ENCODE measurements at regions not wholly inside any gene's neighbourhood (a gene's known extent, or its start where the extent isn't known, plus 50 kb on each side); places are given as distances from the start of the nearest gene placed in this dataset.

DNA sequence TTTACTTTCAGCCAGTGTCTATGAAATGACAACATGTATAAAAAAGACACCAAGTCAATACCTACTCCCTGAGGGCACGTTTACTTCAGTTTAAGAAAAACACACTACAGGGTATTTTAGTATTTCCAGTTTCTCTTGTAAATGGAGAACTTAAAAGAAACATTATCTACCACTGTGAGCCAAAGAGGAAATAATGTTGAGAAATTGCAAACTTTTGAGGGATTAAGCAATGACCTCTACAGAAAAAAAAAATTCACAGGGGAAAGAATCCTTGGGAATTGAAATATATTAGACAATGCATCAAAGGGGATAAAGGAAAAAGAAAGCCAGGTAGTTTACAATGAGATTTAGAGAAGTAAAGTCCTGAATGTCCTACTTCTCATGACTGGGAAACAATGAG is 126.0 kb downstream of the KCNJ2 start:
- Histone ChIP-seq H3K23ac (ENCODE audit: low read length) (no peak overlapping the region), H2AK5ac (ENCODE audit: low read length) (no peak overlapping the region), H3K79me1 (ENCODE audit: low read length) (no peaks in the 10 kb centered on the region), H2BK120ac (ENCODE audit: insufficient read depth, low read length, poor library complexity) (no peak overlapping the region), H3K4ac (ENCODE audit: low read depth, low read length) (no peak overlapping the region), H3K79me2 (ENCODE audit: control insufficient read depth, insufficient read depth, low read length, poor library complexity) (no peaks in the 10 kb centered on the region), H4K91ac (ENCODE audit: low read depth, low read length) (no peak overlapping the region), H3K4me3 (ENCODE audit: low read depth, low read length) (no peak overlapping the region), H2BK12ac (ENCODE audit: low read length) (no peak overlapping the region), H3K4me2 (ENCODE audit: low read length) (no peak overlapping the region), H3K27ac (ENCODE audit: low read depth, low read length) (no peak overlapping the region), H3K18ac (ENCODE audit: low read length) (no peak overlapping the region), H3K14ac (ENCODE audit: low read length) (no peak overlapping the region), H2AFZ (ENCODE audit: insufficient read depth, low read length, poor library complexity) (no peak overlapping the region), H3K4me1 (ENCODE audit: control insufficient read depth in 1 of 2, insufficient read depth in 2 of 2, low read length in 2 of 2) (no peaks in the 10 kb centered on the region), H3K36me3 (ENCODE audit: control insufficient read depth in 1 of 2, insufficient read depth in 2 of 2, low read length in 2 of 2) (no peaks in the 10 kb centered on the region), H4K12ac (ENCODE audit: low read depth, low read length) (no peak overlapping the region), H4K8ac (ENCODE audit: low read depth, low read length) (no peak overlapping the region), H3K9ac (ENCODE audit: low read length) (no peak overlapping the region), H3K9me3 (ENCODE audit: insufficient read depth, low read depth, low read length) (no peaks in the 10 kb centered on the region), H3K27me3 (ENCODE audit: insufficient read depth, low read length) (no peaks in the 10 kb centered on the region), H2BK5ac (ENCODE audit: low read depth, low read length, poor library complexity) (no peak overlapping the region)
- no CpG with 5 or more reads among the region's 1 CpG for WGBS (ENCODE audit: extremely low coverage, insufficient coverage, insufficient read length)
- DNase-seq, result peak in 1 of 2 donors; percentile 12

DNA sequence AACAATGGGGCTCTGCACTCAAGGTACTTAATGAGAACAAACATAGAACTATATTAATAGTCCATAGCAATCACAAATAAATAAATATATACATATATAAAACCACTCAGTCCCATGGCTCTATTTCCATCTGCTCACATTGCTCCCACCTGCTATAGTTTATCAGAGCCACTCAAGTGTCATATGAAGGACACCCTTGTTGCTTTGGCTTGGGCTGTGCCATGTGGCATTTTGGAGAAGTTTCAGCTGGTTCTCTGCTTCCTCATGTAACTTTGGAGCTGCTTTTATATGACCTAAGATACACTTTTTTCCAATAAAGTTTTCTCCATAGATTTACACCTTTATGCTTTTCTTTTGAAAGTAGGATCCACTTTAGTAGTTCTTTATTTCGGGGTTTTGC is 126.4 kb downstream of the KCNJ2 start:
- Histone ChIP-seq H3K4me1 (ENCODE audit: control insufficient read depth in 1 of 2, insufficient read depth in 2 of 2, low read length in 2 of 2) (no peaks in the 10 kb centered on the region), H3K4me3 (ENCODE audit: low read depth, low read length) (no peak overlapping the region), H2AK5ac (ENCODE audit: low read length) (no peak overlapping the region), H3K79me1 (ENCODE audit: low read length) (no peaks in the 10 kb centered on the region), H3K23ac (ENCODE audit: low read length) (no peak overlapping the region), H2BK120ac (ENCODE audit: insufficient read depth, low read length, poor library complexity) (no peak overlapping the region), H2AFZ (ENCODE audit: insufficient read depth, low read length, poor library complexity) (no peak overlapping the region), H3K9me3 (ENCODE audit: insufficient read depth, low read depth, low read length) (no peaks in the 10 kb centered on the region), H3K4ac (ENCODE audit: low read depth, low read length) (no peak overlapping the region), H3K27ac (ENCODE audit: low read depth, low read length) (no peak overlapping the region), H3K9ac (ENCODE audit: low read length) (no peak overlapping the region), H4K12ac (ENCODE audit: low read depth, low read length) (no peak overlapping the region), H4K8ac (ENCODE audit: low read depth, low read length) (no peak overlapping the region), H3K36me3 (ENCODE audit: control insufficient read depth in 1 of 2, insufficient read depth in 2 of 2, low read length in 2 of 2) (no peaks in the 10 kb centered on the region), H3K14ac (ENCODE audit: low read length) (no peak overlapping the region), H3K18ac (ENCODE audit: low read length) (no peak overlapping the region), H3K27me3 (ENCODE audit: insufficient read depth, low read length) (no peaks in the 10 kb centered on the region), H4K91ac (ENCODE audit: low read depth, low read length) (no peak overlapping the region), H2BK12ac (ENCODE audit: low read length) (no peak overlapping the region), H3K4me2 (ENCODE audit: low read length) (no peak overlapping the region), H2BK5ac (ENCODE audit: low read depth, low read length, poor library complexity) (no peak overlapping the region), H3K79me2 (ENCODE audit: control insufficient read depth, insufficient read depth, low read length, poor library complexity) (no peaks in the 10 kb centered on the region)
- DNase-seq, result no peak
- WGBS (ENCODE audit: extremely low coverage, insufficient coverage, insufficient read length), result no CpG with 5 or more reads among the region's 1 CpG

DNA sequence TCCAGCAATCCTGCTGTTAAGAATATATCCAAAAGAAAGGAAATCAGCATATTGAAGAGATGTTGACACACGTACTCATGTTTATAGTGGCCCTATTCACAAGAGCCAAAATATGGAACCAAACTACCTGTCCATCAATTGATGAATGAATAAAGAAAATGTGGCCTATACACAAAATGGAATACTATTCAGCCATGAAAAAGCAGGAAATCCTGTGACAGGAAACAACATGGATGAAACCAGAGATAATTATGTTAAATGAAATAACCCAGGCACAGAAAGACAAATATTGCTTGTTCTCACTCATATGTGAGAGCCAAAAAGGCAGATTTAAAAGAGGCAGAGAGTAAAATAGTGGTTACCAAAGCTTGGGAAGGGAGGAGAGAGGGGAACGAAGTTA is 127.1 kb downstream of the KCNJ2 start:
- H3K36me3 ChIP-seq (ENCODE audit: control insufficient read depth in 1 of 2, insufficient read depth in 2 of 2, low read length in 2 of 2), result no peaks in the 10 kb centered on the region
- no peak overlapping the region for H3K4me2 ChIP-seq (ENCODE audit: low read length)
- no peaks in the 10 kb centered on the region for H3K79me2 ChIP-seq (ENCODE audit: control insufficient read depth, insufficient read depth, low read length, poor library complexity)
- no peak overlapping the region for H3K4ac ChIP-seq (ENCODE audit: low read depth, low read length)
- no peaks in the 10 kb centered on the region for H3K27me3 ChIP-seq (ENCODE audit: insufficient read depth, low read length)
- H3K9ac ChIP-seq (ENCODE audit: low read length), result no peak overlapping the region
- H4K8ac ChIP-seq (ENCODE audit: low read depth, low read length), result no peak overlapping the region
- H2BK5ac ChIP-seq (ENCODE audit: low read depth, low read length, poor library complexity), result no peak overlapping the region
- WGBS (ENCODE audit: extremely low coverage, insufficient coverage, insufficient read length), result no CpG with 5 or more reads among the region's 2 CpGs
- H3K4me1 ChIP-seq (ENCODE audit: control insufficient read depth in 1 of 2, insufficient read depth in 2 of 2, low read length in 2 of 2), result no peaks in the 10 kb centered on the region
- H3K79me1 ChIP-seq (ENCODE audit: low read length), result no peaks in the 10 kb centered on the region
- H3K27ac ChIP-seq (ENCODE audit: low read depth, low read length), result no peak overlapping the region
- H2BK120ac ChIP-seq (ENCODE audit: insufficient read depth, low read length, poor library complexity), result no peak overlapping the region
- no peak for DNase-seq
- H3K4me3 ChIP-seq (ENCODE audit: low read depth, low read length), result no peak overlapping the region
- H4K12ac ChIP-seq (ENCODE audit: low read depth, low read length), result no peak overlapping the region
- H3K9me3 ChIP-seq (ENCODE audit: insufficient read depth, low read depth, low read length), result no peaks in the 10 kb centered on the region
- no peak overlapping the region for H2BK12ac ChIP-seq (ENCODE audit: low read length)
- no peak overlapping the region for H4K91ac ChIP-seq (ENCODE audit: low read depth, low read length)
- no peak overlapping the region for H3K18ac ChIP-seq (ENCODE audit: low read length)
- H3K23ac ChIP-seq (ENCODE audit: low read length), result no peak overlapping the region
- no peak overlapping the region for H2AFZ ChIP-seq (ENCODE audit: insufficient read depth, low read length, poor library complexity)
- H3K14ac ChIP-seq (ENCODE audit: low read length), result no peak overlapping the region
- no peak overlapping the region for H2AK5ac ChIP-seq (ENCODE audit: low read length)

DNA sequence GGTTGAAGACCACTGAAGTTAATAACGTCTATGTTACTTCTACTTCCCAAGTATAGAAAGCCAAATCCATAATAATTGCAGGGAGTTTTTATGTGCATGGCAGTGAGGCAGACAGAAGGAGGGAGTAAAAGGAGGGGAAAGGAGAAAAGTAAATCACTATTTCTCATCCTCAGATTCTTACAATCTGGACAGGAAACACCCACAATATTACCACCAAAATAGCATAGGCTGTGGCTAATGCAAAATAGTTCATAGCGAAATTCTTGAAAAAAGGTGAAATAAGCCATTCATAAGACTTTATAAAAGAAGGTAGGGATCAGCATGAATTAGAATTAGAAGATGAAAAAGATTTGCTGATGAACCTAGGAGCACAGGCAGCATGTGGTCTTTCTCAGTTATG is 128.1 kb downstream of the KCNJ2 start:
- Histone ChIP-seq H3K79me2 (ENCODE audit: control insufficient read depth, insufficient read depth, low read length, poor library complexity) (no peaks in the 10 kb centered on the region), H3K18ac (ENCODE audit: low read length) (no peak overlapping the region)
- WGBS (ENCODE audit: extremely low coverage, insufficient coverage, insufficient read length), result no CpG with 5 or more reads among the region's 2 CpGs

More for the DNA sequence above, 128.1 kb downstream of the KCNJ2 start:
- no peak overlapping the region for H3K4ac ChIP-seq (ENCODE audit: low read depth, low read length)
- no peak overlapping the region for H3K27ac ChIP-seq (ENCODE audit: low read depth, low read length)
- no peak overlapping the region for H3K4me3 ChIP-seq (ENCODE audit: low read depth, low read length)
- H4K8ac ChIP-seq (ENCODE audit: low read depth, low read length), result no peak overlapping the region
- no peak overlapping the region for H4K12ac ChIP-seq (ENCODE audit: low read depth, low read length)
- H2AFZ ChIP-seq (ENCODE audit: insufficient read depth, low read length, poor library complexity), result no peak overlapping the region
- no peak overlapping the region for H2AK5ac ChIP-seq (ENCODE audit: low read length)
- H3K23ac ChIP-seq (ENCODE audit: low read length), result no peak overlapping the region
- no peaks in the 10 kb centered on the region for H3K4me1 ChIP-seq (ENCODE audit: control insufficient read depth in 1 of 2, insufficient read depth in 2 of 2, low read length in 2 of 2)
- no peak overlapping the region for H4K91ac ChIP-seq (ENCODE audit: low read depth, low read length)
- H3K79me1 ChIP-seq (ENCODE audit: low read length), result no peaks in the 10 kb centered on the region
- no peak for DNase-seq
- H3K36me3 ChIP-seq (ENCODE audit: control insufficient read depth in 1 of 2, insufficient read depth in 2 of 2, low read length in 2 of 2), result no peaks in the 10 kb centered on the region
- H3K9ac ChIP-seq (ENCODE audit: low read length), result no peak overlapping the region
- H3K4me2 ChIP-seq (ENCODE audit: low read length), result no peak overlapping the region
- no peak overlapping the region for H3K14ac ChIP-seq (ENCODE audit: low read length)
- H2BK5ac ChIP-seq (ENCODE audit: low read depth, low read length, poor library complexity), result no peak overlapping the region
- no peak overlapping the region for H2BK120ac ChIP-seq (ENCODE audit: insufficient read depth, low read length, poor library complexity)
- H3K9me3 ChIP-seq (ENCODE audit: insufficient read depth, low read depth, low read length), result no peaks in the 10 kb centered on the region
- H3K27me3 ChIP-seq (ENCODE audit: insufficient read depth, low read length), result no peaks in the 10 kb centered on the region
- no peak overlapping the region for H2BK12ac ChIP-seq (ENCODE audit: low read length)
